Fibroblast of the aortic adventitia (primary cell): ENCODE measurements at regions not wholly inside any gene's neighbourhood (a gene's known extent, or its start where the extent isn't known, plus 50 kb on each side); places are given as distances from the start of the nearest gene placed in this dataset.
A peak's percentile ranks its signal among the peaks of the same experiment; 100 is the strongest.

Experiments used
- DNase-seq: peaks from one replicate; pipeline ENCODE4 v3.0.0-alpha.2; 2010; ENCODE audit warnings: low read depth
- H3K4me3 ChIP-seq: 2 replicates; pipeline ENCODE4 v1.5.1; 2011; ENCODE audit warnings: low read depth, mild to moderate bottlenecking, control low read depth, low read length, moderate library complexity
- CTCF ChIP-seq: IDR thresholded peaks from 2 replicates; pipeline ENCODE4 v1.5.1; 2011; ENCODE audit warnings: mild to moderate bottlenecking, low read length, control low read depth, inconsistent platforms; ENCODE audit not compliant: insufficient read depth

GRCh38 chr18:73296686-73297085 is 428.9 kb upstream of the NETO1 start:
- no peak for TF ChIP-seq CTCF
- no peak for DNase-seq
- no peak overlapping the region for H3K4me3 ChIP-seq

- DNase-seq: no peak
- TF ChIP-seq CTCF: no peak
- H3K4me3 ChIP-seq: no peak overlapping the region
Measured at GRCh38 chr18:73292156-73292555, 424.4 kb upstream of the NETO1 start.

- TF ChIP-seq CTCF: no peak
- H3K4me3 ChIP-seq: no peak overlapping the region
- no peak for DNase-seq
Measured at GRCh38 chr18:73288813-73289212, 421.0 kb upstream of the NETO1 start.

GRCh38 chr18:73286584-73286983 is 418.8 kb upstream of the NETO1 start:
- no peak for DNase-seq
- TF ChIP-seq CTCF: no peak
- no peak overlapping the region for H3K4me3 ChIP-seq

GRCh38 chr18:73283788-73284187 is 416.0 kb upstream of the NETO1 start:
- TF ChIP-seq CTCF: no peak
- no peak for DNase-seq
- H3K4me3 ChIP-seq: no peak overlapping the region

- H3K4me3 ChIP-seq: no peak overlapping the region
- DNase-seq: no peak
- no peak for TF ChIP-seq CTCF
Measured at GRCh38 chr18:73283032-73283431, 415.2 kb upstream of the NETO1 start.

- no peak for TF ChIP-seq CTCF
- DNase-seq: peak; percentile 24
- H3K4me3 ChIP-seq: no peak overlapping the region
Measured at GRCh38 chr18:73279498-73279897, 411.7 kb upstream of the NETO1 start.
